Gastroesophageal sphincter (tissue), 3 donors: ENCODE measurements at regions not wholly inside any gene's neighbourhood (a gene's known extent, or its start where the extent isn't known, plus 50 kb on each side); places are given as distances from the start of the nearest gene placed in this dataset.

ENCODE experiments used
- POLR2AphosphoS5 ChIP-seq: sonication (generic); formaldehyde crosslinking; IDR thresholded peaks from one replicate; pipeline ENCODE4 v1.6.1; 2017; ENCODE audit warnings: antibody characterized with exemption
- TF ChIP-seq, protein P1 (sequence below), 4 experiments: fragments of 200-600 bp in 2 of 4; fragments of 450-650 bp in 2 of 4; sonication (generic) in 1 of 4; IDR thresholded peaks; one replicate each; pipeline ENCODE4 v1.5.1; 2017 to 2019; ENCODE audit warnings: antibody characterized with exemption in 4 of 4, mild to moderate bottlenecking in 2 of 4, moderate library complexity in 2 of 4

GRCh38 chr4:41389356-41389755 is 132.6 kb downstream of the UCHL1 start:
- TF ChIP-seq, protein P1, sequence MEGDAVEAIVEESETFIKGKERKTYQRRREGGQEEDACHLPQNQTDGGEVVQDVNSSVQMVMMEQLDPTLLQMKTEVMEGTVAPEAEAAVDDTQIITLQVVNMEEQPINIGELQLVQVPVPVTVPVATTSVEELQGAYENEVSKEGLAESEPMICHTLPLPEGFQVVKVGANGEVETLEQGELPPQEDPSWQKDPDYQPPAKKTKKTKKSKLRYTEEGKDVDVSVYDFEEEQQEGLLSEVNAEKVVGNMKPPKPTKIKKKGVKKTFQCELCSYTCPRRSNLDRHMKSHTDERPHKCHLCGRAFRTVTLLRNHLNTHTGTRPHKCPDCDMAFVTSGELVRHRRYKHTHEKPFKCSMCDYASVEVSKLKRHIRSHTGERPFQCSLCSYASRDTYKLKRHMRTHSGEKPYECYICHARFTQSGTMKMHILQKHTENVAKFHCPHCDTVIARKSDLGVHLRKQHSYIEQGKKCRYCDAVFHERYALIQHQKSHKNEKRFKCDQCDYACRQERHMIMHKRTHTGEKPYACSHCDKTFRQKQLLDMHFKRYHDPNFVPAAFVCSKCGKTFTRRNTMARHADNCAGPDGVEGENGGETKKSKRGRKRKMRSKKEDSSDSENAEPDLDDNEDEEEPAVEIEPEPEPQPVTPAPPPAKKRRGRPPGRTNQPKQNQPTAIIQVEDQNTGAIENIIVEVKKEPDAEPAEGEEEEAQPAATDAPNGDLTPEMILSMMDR (IDR thresholded peaks at IDR 0.05), result no peak
- no peak for TF ChIP-seq POLR2AphosphoS5
